ENCODE measurements at regions not wholly inside any gene's neighbourhood (a gene's known extent, or its start where the extent isn't known, plus 50 kb on each side); places are given as distances from the start of the nearest gene placed in this dataset.

GRCh38 chr15:95698951-95699350 lies 631.5 kb upstream of the NR2F2 start:
- no peak for TF ChIP-seq CTCF (IDR thresholded peaks at IDR 0.05)
- no peak for TF ChIP-seq POLR2A (IDR thresholded peaks at IDR 0.05)
